ENCODE measurements at regions not wholly inside any gene's neighbourhood (a gene's known extent, or its start where the extent isn't known, plus 50 kb on each side); places are given as distances from the start of the nearest gene placed in this dataset.

DNA sequence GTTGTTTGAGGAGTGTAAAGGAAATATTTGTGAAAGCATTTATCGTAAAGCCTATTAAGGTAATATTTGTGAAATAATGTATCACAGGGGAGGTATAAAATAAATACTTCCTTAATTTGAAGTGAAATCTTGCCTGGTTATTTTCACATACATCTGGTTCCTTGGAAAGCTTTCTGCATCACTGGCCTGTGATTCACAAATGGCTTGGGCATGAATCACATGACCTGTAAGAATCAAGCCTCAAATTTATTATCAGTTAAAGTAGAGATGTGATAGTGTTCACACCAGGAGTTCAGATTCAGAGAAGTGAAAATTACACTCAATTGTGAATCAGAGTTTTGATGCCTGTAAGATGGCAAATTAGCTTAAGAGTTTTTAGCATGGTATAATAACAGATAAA, 1911.4 kb downstream of the STIM2 start:
- TF ChIP-seq, protein P1, sequence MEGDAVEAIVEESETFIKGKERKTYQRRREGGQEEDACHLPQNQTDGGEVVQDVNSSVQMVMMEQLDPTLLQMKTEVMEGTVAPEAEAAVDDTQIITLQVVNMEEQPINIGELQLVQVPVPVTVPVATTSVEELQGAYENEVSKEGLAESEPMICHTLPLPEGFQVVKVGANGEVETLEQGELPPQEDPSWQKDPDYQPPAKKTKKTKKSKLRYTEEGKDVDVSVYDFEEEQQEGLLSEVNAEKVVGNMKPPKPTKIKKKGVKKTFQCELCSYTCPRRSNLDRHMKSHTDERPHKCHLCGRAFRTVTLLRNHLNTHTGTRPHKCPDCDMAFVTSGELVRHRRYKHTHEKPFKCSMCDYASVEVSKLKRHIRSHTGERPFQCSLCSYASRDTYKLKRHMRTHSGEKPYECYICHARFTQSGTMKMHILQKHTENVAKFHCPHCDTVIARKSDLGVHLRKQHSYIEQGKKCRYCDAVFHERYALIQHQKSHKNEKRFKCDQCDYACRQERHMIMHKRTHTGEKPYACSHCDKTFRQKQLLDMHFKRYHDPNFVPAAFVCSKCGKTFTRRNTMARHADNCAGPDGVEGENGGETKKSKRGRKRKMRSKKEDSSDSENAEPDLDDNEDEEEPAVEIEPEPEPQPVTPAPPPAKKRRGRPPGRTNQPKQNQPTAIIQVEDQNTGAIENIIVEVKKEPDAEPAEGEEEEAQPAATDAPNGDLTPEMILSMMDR (IDR thresholded peaks at IDR 0.05; ENCODE audit: insufficient read depth, low read depth, low read length) = no peak
- no peak for TF ChIP-seq EZH2 (IDR thresholded peaks at IDR 0.05; ENCODE audit: insufficient read depth, low read length)

All from astrocyte (in vitro differentiated cells and primary cell).